ENCODE measurements at regions not wholly inside any gene's neighbourhood (a gene's known extent, or its start where the extent isn't known, plus 50 kb on each side); places are given as distances from the start of the nearest gene placed in this dataset.

DNA sequence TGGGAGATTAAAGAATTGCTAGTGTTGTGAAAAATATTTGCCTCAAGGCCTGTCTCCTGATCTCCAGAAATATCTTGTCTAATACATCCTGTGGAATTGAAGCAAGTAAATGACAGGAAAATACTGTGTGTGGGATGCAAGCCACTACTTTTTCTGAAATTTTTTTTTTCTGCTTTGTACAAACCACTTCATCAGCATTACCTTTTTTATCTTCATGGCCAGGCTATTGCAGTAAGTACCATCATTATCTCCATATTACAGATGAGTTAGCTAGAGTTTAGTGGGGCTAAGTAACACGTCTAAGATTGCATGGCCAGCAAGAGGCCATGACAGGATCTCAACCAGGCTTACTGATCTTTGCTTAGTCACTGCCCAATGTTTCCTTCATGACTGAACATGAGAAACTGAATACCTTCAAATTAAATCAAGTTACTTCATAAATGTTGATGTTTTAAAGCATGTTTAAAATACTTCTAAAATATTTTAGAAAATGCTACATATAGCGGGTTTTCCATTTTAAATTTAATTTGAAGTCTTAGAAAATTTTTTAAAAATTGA, 273.7 kb downstream of the SLC6A15 start:
- H3K27ac ChIP-seq (ENCODE audit: low read depth, low read length) = no peak overlapping the region
- DNase-seq (ENCODE audit: low read depth in 1 of 2, low spot score in 2 of 2) (no peak), FAIRE-seq (no peak)
- no peaks in the 10 kb centered on the region for H3K4me1 ChIP-seq (replicated peaks in 1 of 4; ENCODE audit: control insufficient read depth in 3 of 4, insufficient read depth in 4 of 4, low read length in 3 of 4)
- no peak overlapping the region for H2BK15ac ChIP-seq (ENCODE audit: low read length)
- WGBS, 2 experiments (ENCODE audit: extremely low coverage in 1 of 2, insufficient coverage in 1 of 2, insufficient read length in 1 of 2, insufficient replicate concordance in 2 of 2, low coverage in 1 of 2, low lambda C conversion rate in 2 of 2, missing lambda C conversion rate in 1 of 2) = 89% methylated on average over 2 of the region's 2 CpGs; no CpG with 5 or more reads in 1 of the 2 experiments
- no peak overlapping the region for H2BK120ac ChIP-seq (replicated peaks; ENCODE audit: low read depth, low read length)
- no peaks in the 10 kb centered on the region for H4K20me1 ChIP-seq (replicated peaks in 1 of 2; ENCODE audit: control insufficient read depth in 1 of 2, insufficient read depth in 2 of 2, low read length in 2 of 2)
- no peak overlapping the region for H3K23ac ChIP-seq (ENCODE audit: insufficient read length)
- no peaks in the 10 kb centered on the region for H3K36me3 ChIP-seq (ENCODE audit: control insufficient read depth in 2 of 4, insufficient read depth in 4 of 4, low read length in 3 of 4)
- H2BK5ac ChIP-seq (ENCODE audit: low read depth, low read length) = no peak overlapping the region
- no peak overlapping the region for H3K9ac ChIP-seq (replicated peaks in 1 of 4; ENCODE audit: extremely low read depth in 1 of 4, low read depth in 3 of 4, low read length in 3 of 4)
- ChIA-PET CTCF (ENCODE audit: partially characterized antibody) (no interaction called here), POLR2A (ENCODE audit: partially characterized antibody) (interaction anchor here (0.6 kb wide), 1 partner anchor 20 kb away, joined by 3 read pairs; no protein-coding TSS in a partner anchor)
- no peaks in the 10 kb centered on the region for H3K27me3 ChIP-seq (replicated peaks in 1 of 4; ENCODE audit: control insufficient read depth in 3 of 4, extremely low read depth in 1 of 4, insufficient read depth in 3 of 4, low read length in 3 of 4)
- H4K91ac ChIP-seq (replicated peaks; ENCODE audit: insufficient read length, low read length) = no peak overlapping the region
- no peaks in the 10 kb centered on the region for H3K9me3 ChIP-seq (ENCODE audit: insufficient read depth in 2 of 2, low read depth in 1 of 2, low read length in 1 of 2)
- H3K79me1 ChIP-seq (ENCODE audit: low read depth, low read length) = no peaks in the 10 kb centered on the region
- no peak overlapping the region for H3K56ac ChIP-seq (replicated peaks; ENCODE audit: insufficient read length, low read depth, low read length)
- H3K18ac ChIP-seq (ENCODE audit: extremely low read depth, low read length) = no peak overlapping the region
- no peak overlapping the region for H3K4me3 ChIP-seq (ENCODE audit: extremely low read depth in 1 of 4, insufficient read depth in 2 of 4, low read depth in 3 of 4, low read length in 4 of 4)
- no peak overlapping the region for H4K5ac ChIP-seq (ENCODE audit: insufficient read length, low read depth, low read length)
- no peak overlapping the region for H3K14ac ChIP-seq (ENCODE audit: insufficient read length)
- H2AK5ac ChIP-seq (ENCODE audit: low read depth, low read length) = no peak overlapping the region
- no peaks in the 10 kb centered on the region for H3K79me2 ChIP-seq (ENCODE audit: control insufficient read depth in 1 of 2, insufficient read depth in 2 of 2, low read length in 2 of 2)
- no peak overlapping the region for H2AFZ ChIP-seq (ENCODE audit: low read length)
- H2BK12ac ChIP-seq (ENCODE audit: low read depth, low read length) = no peak overlapping the region
- H2BK20ac ChIP-seq (ENCODE audit: low read length) = no peak overlapping the region
- H3K4ac ChIP-seq (replicated peaks; ENCODE audit: insufficient read length, low read depth, low read length) = no peak overlapping the region
- no peak overlapping the region for H4K8ac ChIP-seq (ENCODE audit: extremely low read depth, insufficient read depth, low read length)
- no peaks in the 10 kb centered on the region for H3K23me2 ChIP-seq (ENCODE audit: low read depth, low read length)
- no peak overlapping the region for H3K4me2 ChIP-seq (ENCODE audit: insufficient read depth in 1 of 2, low read depth in 2 of 2, low read length in 2 of 2)
- TF ChIP-seq GTF2F1 (IDR thresholded peaks at IDR 0.05; ENCODE audit: borderline replicate concordance, low read depth, low read length) (no peak), GABPA (IDR thresholded peaks at IDR 0.05; ENCODE audit: borderline replicate concordance, insufficient read depth, low read length) (no peak), SP2 (IDR thresholded peaks at IDR 0.05; ENCODE audit: low read length) (no peak), SRF (IDR thresholded peaks at IDR 0.05; ENCODE audit: low read depth, low read length) (no peak), CTBP2 (IDR thresholded peaks at IDR 0.05; ENCODE audit: borderline replicate concordance, insufficient read depth, insufficient read length, low read length) (no peak), CHD1 (IDR thresholded peaks at IDR 0.05; ENCODE audit: low read depth, low read length) (no peak), SIX5 (IDR thresholded peaks at IDR 0.05; ENCODE audit: low read depth, low read length) (no peak), JUN (IDR thresholded peaks at IDR 0.05; ENCODE audit: low read depth, low read length) (no peak), RXRA (IDR thresholded peaks at IDR 0.05; ENCODE audit: insufficient read depth, low read depth, low read length) (no peak), CTCF (IDR thresholded peaks at IDR 0.05; ENCODE audit: control extremely low read depth in 1 of 3, insufficient read depth in 1 of 3, low read depth in 1 of 3, low read length in 3 of 3) (no peak), SIRT6 (IDR thresholded peaks at IDR 0.05; ENCODE audit: low read length) (no peak), BRCA1 (IDR thresholded peaks at IDR 0.05; ENCODE audit: low read depth, low read length) (no peak)

Data from H1 (cell line).